HL-60/S4 (cell line): ENCODE measurements at regions not wholly inside any gene's neighbourhood (a gene's known extent, or its start where the extent isn't known, plus 50 kb on each side); places are given as distances from the start of the nearest gene placed in this dataset.

Experiments
- in situ Hi-C: fragments of 300-500 bp; cut with MboI; formaldehyde crosslinking; loops from 2 replicates; pipeline ENCODE4 v1.14.3; 2022; ENCODE audit warnings: low sequenced_read_pairs

- in situ Hi-C loops: no loop called here
Observed at GRCh38 chr5:82353522-82353921, 75.4 kb upstream of the RPS23 start.

DNA sequence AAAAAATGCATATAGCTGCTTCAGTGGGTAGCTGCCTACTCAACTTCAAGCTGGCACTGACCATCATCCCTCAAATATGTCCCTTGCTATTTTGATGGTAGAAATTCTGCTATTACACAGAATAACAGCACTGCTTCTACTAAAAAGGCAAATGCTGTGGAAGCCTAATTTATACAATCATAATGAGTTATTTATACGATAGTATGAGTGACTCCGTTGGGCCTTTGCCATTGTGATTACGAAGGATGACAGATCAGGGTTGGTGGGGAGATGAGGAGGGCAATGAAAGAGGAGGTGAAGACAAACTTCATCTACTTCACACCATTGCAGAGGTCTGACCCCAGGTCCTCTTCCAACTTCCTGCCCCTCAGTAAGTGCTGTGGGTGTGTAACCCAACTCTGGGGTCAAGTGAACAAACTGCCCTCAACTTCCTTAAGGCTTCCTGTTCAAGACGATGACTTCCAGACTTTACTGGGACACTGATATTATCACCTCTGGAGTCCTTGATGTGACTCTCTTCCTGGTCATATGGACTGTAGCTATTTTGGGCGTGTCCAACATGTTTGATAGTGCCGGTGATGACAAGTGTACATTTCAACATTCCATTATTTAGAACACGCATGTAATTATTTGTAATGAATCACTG is 74.1 kb upstream of the RPS23 start:
- in situ Hi-C loops: no loop called here

DNA sequence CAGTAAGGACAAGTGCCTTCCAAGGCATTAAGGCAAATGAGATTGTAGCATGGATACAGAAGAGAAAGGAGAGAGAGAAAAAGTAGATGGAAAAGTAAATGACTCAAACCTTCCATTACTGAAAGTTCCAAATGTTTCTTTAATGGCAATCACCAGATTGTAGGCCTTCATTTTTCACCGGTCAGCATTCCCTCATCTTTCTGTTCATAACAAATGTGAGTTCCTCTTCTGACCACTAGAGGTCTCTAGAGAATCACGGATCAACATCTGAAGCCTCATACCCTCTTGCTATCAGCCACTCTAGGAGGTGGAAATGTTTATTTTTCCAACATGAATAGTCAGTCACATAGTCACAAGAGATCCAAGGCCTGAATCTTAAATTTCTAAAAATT is 73.6 kb upstream of the RPS23 start:
- in situ Hi-C loops: no loop called here

GRCh38 chr5:82351297-82351696 is 73.1 kb upstream of the RPS23 start:
- in situ Hi-C loops: no loop called here

GRCh38 chr5:82349652-82350051 is 71.5 kb upstream of the RPS23 start:
- in situ Hi-C loops: loop anchor here (25.0 kb wide), 1 partner anchor 1213 kb away; no protein-coding TSS in a partner anchor

DNA sequence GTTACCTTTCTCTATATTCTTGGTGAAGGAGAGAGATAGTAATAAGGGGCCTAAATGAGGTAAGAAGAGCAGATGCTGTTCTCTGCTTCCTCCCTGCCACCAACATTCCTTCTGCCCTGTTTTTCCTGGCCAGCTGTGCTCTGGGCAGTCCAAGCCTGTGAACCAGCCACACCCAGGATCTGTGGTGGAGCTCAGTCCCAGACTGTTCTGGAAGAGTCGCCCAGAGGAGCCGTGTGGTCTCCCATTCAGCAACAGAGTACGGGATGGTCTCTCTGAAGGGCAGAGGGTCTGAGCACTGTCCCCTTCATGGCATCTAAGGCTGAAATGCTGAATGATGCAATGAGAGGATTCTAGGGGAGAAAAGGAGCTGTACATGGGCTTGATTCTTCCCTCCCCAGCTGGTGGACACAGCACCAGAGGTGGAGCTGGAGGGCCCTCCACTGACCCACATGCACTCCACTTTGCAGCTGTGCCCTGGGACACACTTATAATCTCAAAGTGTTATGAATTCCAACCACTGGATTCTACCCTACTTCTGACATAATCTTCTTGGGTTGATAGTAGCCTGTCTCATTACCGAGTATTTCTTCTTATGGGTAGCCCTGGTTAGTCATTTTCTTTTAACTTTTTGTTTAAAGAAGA is 70.8 kb upstream of the RPS23 start:
- in situ Hi-C loops: loop anchor here (25.0 kb wide), 1 partner anchor 1213 kb away; no protein-coding TSS in a partner anchor

DNA sequence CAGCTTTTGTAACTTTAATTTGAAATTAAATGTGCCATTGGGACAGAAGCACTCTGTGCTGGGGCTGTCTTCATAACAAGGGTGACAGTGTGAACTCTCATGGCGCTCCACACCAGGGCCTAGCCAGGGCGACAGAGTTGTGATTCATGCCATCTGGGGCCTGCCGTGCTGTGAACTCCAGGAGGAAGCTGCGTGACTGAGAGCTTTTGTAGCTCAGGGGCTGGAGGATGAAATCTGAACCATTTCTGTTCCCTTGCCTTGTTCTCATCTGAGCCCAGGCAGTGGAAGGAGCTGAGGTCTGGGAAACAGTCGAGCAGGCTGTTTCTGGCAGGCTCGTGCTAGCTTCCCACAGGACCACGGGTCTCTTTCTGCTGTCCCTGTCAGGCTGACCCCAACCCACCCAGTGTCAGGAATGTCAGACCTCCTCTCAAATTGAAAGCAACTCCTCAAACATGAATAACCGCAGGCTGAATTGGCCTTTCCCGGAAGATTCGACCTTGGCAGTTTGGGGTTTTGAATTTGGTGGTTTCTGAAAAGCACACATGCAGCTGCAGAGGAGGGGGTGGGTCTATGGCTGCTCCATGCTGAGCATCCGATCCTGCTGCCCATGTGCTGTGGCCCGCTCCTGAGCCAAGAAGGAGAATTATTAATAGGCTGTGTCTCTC is 69.2 kb upstream of the RPS23 start:
- in situ Hi-C loops: loop anchor here (25.0 kb wide), 1 partner anchor 1215 kb away; no protein-coding TSS in a partner anchor

GRCh38 chr5:82346399-82347165 is 68.4 kb upstream of the RPS23 start:
- in situ Hi-C loops: loop anchor here (25.0 kb wide), 1 partner anchor 1216 kb away; no protein-coding TSS in a partner anchor

DNA sequence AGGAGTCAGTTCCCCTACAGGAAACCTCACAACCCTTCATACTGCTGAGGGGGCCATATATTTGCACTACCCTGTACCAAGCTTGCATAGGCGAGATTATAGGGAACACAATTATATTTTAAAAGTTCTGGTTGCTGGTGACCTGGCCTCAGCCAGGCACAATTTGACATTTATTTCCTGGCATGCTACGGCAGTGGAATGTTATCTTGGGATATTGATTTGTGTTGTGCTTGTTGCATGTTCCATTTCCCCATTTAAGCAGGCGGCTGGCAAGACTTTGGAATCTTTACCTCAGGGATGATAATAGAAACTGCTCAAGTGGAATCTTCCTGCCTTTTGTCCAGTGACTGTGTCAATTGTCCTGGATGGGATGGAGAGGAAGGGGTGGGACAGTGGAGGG is 67.0 kb upstream of the RPS23 start:
- in situ Hi-C loops: loop anchor here (25.0 kb wide), 1 partner anchor 1217 kb away; no protein-coding TSS in a partner anchor

- in situ Hi-C loops: loop anchor here (25.0 kb wide), 1 partner anchor 1221 kb away; no protein-coding TSS in a partner anchor
Observed at GRCh38 chr5:82341325-82341724, 63.2 kb upstream of the RPS23 start.

DNA sequence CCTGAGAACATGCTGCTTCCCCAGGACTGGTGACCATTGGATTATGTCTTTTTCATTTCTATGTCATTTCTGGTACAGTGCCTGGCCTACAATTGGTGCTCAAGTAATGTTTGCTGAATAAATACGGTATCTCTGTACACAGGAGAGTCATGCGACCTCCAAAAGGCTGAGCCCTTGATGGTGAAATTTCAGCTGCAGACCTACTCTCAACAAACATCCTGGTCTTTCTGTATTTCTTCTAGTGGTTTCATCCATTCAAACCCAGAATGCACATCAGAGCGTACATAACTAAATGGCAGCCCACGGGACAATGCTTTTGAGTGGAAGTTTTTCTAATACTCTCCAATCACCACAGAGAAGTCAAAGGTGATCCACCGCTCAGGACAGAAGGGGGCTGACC is 62.6 kb upstream of the RPS23 start:
- in situ Hi-C loops: loop anchor here (25.0 kb wide), 1 partner anchor 1222 kb away; no protein-coding TSS in a partner anchor

- in situ Hi-C loops: loop anchor here (25.0 kb wide), 1 partner anchor 1223 kb away; no protein-coding TSS in a partner anchor
Observed at GRCh38 chr5:82339792-82340191, 61.6 kb upstream of the RPS23 start.

DNA sequence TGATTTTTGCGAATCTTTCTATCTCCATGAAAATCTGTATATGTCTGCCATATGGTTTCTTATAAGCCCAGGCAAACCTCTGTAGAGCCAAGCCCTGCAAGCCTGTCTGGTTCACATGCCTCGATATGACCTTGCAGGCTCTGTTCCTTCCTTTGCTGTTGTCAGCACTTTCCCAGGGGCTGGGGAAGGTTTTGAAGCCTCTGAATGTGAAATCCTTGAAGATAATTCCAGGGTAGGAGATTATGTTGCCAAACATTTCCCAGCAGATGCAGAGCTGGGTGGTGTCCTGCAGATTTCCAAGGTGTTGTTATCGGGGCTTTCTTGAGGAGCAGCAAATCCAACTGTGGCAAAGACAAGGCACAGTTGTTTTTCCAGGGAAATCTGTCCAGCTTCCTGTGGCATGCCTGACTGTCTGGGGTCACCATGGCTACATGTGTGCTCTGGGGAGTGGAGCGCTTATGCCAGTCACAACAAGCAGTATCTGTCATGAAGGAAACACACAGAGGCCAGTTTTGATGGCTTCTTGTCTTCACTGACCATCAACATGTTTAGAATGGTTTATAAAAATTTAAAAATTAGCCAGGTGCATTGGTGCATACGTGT is 60.7 kb upstream of the RPS23 start:
- in situ Hi-C loops: loop anchor here (25.0 kb wide), 1 partner anchor 1223 kb away; no protein-coding TSS in a partner anchor

DNA sequence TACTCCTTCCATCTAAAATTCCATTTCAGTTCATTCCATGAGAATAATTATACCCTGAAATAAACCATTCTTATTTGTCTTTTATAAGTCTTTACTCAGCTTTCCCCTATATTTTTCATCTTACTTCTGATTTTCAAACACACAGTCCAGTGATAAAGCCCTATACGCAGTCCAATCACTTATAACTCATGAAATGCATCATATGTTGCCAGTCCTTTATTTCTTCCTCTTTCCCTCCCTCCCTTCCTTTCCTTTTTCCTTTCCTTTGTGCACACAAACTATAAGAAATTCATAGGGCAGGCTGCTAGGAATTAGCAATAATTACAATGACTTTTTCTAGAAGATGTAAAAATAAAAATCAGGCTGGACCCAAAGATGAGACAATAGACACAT is 58.8 kb upstream of the RPS23 start:
- in situ Hi-C loops: loop anchor here (25.0 kb wide), 1 partner anchor 1225 kb away; no protein-coding TSS in a partner anchor

DNA sequence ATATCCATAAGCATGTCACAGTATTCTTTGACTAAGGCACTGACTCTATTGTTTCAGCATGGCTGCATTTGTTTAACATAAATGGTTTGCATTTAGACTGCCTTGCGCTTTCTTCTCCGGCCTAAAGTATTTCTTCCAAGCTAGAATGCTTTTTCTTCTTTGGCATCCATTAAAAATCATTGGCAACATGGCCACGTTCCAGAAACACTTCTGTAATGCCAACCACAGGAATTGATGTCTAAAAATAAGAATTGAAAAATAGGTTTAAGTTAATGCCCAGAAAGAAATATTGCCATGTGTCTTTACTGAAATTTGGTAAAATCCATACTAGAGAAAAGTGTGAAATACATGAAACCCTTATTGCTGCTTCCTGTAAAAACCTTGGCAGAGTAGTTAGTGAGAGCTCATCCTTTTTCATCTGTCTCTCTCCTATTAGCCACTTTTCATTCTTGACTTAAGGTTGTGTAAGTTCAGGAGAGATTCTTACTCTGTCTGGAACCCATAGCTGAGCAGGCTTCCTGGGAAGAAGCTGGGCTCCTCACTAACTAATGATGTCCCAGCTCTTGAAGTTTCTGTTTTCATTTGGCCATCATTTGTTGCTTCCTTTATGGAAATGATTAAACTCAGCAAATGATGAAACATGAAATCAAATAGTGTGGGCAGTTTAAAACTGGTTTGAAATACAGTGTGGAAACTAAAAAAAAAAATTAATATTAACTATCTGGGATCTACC is 58.2 kb upstream of the RPS23 start:
- in situ Hi-C loops: loop anchor here (25.0 kb wide), 1 partner anchor 1226 kb away; no protein-coding TSS in a partner anchor

DNA sequence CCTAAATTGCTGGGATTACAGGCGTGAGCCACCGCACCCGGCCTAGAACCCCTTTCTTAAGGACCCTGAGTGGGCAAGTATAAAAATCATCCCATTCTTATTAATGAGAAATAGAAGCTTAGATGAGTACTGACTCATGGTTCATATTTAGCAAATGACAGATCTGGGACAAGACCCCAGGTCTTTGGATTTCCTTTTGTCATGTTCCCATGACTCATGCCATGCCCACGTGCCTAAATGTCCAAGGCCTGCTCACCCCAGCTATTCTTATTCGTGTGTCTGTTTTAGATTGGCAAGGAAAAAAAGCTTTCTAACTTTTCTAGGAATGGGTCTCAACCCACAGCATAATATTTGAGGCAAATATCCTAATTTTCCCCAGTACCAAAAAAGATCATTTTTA is 57.7 kb upstream of the RPS23 start:
- in situ Hi-C loops: loop anchor here (25.0 kb wide), 1 partner anchor 1226 kb away; no protein-coding TSS in a partner anchor

GRCh38 chr5:82334856-82335255 is 56.7 kb upstream of the RPS23 start:
- in situ Hi-C loops: loop anchor here (25.0 kb wide), 1 partner anchor 1227 kb away; no protein-coding TSS in a partner anchor

- in situ Hi-C loops: loop anchor here (25.0 kb wide), 1 partner anchor 1228 kb away; no protein-coding TSS in a partner anchor
Observed at GRCh38 chr5:82334085-82334692, 56.0 kb upstream of the RPS23 start.
